GM19023 (cell line): ENCODE measurements at regions not wholly inside any gene's neighbourhood (a gene's known extent, or its start where the extent isn't known, plus 50 kb on each side); places are given as distances from the start of the nearest gene placed in this dataset.

ENCODE experiments used
- ATAC-seq: cut with Tn5 transposase; IDR thresholded peaks from one replicate; pipeline ENCODE4 v1.9.1; 2021; ENCODE audit warnings: mild to moderate bottlenecking, moderate library complexity; ENCODE audit not compliant: unreplicated experiment

GRCh38 chr15:95208071-95208470 lies 976.7 kb downstream of the MCTP2 start:
- ATAC-seq, result no peak

- no peak for ATAC-seq
Measured at GRCh38 chr15:95208988-95209387, 977.6 kb downstream of the MCTP2 start.

DNA sequence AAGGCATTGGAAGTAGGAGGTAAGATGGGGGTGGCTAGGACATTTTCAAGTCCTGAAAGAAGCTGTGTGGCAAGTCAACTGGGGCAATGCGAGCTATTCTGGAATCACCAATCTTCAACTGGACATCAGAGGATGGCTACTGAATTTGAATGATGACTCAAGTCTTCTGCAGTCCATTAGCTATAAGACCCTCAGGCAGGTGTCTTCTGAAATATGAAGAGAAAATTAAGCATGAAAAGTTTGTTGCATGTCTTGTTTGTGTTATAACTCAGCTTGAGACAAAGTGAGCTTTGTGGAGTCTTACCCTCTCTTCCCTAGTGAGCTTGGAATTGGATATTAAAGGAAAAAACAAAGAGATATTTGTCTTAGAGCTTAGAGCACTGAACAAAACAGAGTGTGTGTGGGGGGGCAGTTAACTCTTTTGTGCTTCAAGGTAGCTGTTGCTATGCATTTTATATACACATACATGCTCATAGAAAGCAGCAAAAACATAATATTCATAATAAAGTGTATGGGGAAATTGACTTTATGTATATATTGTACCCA lies 979.1 kb downstream of the MCTP2 start:
- no peak for ATAC-seq

DNA sequence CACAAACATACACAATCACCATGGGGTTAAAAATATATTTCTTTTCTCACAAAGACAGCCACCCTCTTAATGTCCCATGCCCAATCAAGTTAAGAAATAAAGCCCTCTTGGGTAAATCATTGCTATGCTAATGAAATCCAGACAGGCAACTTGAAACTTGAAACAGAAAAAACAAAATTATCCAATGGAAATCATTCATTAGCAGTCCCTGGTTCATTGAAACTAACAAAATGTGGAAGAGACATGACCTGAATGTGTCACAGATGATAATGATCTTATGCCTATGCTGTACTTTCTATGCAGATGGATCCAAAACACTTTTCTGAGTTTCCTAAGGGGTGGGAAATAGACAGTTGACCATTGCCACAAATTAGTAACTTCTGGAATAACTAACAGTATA lies 983.7 kb downstream of the MCTP2 start:
- no peak for ATAC-seq

- ATAC-seq, result no peak
Measured at GRCh38 chr15:95226835-95227234, 995.5 kb downstream of the MCTP2 start.

DNA sequence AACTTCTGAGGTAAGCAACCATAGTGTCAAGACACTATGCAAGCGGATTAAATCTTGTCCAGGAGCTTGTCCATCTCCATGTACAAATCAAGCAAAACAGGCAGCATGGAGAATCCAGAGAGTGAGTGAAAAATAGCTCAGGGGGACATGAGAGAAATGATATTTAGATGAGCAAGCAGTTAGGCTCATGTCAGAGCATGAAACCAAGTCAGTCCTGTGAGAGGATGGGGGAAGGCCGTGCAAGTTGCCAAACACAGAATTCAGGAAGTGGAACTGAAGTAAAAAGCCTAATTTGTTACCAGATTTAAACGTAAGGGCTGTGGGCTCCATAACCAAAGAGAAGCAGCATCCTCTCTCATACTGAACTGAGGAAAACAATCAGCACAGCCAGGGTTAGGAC lies 995.9 kb downstream of the MCTP2 start:
- no peak for ATAC-seq

DNA sequence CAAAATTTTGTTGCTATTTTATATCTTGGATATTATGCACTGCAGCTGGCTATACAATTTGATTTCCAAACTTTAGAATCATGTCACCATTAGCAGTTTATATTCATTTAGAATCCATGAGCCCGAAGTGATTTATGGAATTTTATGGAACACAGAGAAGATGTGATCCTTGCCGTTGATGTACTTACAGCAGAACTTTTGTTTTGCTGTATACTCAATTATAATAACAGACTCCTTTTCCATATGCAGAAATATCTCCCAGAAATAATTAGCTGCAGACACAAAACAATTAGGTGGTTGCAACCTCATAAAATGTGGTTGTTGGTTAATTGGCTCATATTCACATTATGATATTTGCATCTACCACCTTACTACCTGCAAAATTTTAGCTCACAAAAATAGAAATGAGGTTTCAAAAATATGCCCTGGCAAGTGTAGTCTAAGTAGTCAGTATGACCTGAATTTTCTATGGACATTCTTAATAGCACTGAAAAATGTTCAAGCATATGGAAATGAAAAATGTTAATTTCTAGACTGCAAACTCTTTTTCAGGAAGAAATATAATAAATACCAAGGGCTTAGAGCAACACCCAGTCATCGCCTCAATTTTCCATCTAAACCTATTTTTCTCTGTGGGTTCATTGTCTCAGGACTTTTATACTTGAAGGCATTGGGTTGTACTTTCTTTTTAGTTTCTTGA lies 997.6 kb downstream of the MCTP2 start:
- no peak for ATAC-seq

DNA sequence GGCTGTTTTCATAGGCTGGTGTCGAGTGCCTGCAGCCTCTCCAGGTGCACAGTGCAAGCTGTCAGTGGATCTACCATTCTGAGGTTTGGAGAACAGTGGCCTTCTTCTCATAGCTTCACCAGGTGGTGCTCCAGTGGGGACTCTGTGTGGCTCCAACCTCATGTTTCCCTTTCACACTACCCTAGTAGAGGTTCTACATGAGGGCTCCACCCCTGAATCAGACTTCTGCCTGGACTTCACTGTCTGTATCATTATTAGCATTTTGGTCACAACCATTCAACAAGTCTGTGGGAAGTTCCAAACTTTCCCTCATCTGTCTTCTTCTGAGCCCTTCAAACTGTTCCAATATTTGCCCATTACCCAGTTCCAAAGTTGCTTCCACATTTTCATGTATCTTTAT lies 1003.7 kb downstream of the MCTP2 start:
- no peak for ATAC-seq

DNA sequence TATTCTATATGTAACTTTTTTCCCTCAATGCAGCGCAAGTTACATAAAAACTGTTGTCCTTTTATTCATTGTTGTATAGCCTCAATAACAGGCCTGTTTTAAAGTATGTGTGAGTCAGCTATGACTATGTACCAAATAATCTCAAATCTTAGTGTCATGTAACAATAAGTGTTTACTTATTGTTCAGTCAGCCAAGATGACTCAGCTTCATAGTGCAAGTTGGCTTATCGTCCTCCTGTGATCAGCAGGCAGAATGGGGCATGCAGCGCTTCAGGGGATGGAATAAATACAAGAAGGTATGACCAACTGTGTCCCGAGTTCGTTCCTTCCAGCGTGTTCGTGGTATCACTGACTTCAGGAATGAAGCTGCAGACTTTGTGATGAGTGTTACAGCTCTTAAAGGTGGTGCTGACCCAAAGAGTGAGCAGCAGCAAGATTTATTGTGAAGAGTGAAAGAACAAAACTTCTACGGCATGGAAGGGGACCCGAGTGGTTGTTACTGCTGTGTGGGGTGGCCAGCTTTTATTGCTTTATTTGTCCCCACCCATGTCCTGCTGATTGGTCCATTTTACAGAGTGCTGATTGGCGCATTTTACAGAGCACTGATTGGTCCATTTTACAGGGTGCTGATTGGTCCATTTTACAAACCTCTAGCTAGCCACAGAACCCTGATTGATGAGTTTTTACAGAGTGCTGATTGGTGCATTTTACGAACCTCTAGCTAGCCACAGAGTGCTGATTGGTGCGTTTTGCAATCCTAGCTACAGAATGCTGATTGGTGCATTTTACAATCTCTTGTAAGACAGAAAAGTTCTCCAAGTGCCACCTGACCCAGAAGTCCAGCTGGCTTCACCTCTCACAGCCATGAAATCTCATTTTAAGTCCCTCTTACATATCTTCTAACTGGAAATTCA lies 1016.0 kb downstream of the MCTP2 start:
- ATAC-seq, result no peak

GRCh38 chr15:95249524-95249923 lies 1018.2 kb downstream of the MCTP2 start:
- no peak for ATAC-seq

DNA sequence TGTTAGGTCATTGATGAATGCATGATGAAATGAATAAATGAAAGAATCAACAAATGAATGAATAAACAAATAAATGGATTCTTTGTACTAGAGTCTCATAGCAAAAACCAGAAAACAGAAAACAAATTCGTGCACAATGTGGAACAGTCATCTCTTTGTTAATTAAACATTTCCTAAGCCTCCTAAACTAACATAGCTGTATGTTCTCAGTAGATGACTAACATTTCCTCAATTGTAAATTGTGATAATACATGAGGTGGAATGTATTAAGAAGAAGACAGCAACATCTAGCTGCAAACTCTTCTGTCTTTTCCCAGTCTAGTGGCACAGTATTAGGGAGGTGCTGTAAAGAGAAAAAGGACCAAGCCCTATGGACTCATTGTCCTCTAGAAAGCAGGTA lies 1021.0 kb downstream of the MCTP2 start:
- no peak for ATAC-seq

DNA sequence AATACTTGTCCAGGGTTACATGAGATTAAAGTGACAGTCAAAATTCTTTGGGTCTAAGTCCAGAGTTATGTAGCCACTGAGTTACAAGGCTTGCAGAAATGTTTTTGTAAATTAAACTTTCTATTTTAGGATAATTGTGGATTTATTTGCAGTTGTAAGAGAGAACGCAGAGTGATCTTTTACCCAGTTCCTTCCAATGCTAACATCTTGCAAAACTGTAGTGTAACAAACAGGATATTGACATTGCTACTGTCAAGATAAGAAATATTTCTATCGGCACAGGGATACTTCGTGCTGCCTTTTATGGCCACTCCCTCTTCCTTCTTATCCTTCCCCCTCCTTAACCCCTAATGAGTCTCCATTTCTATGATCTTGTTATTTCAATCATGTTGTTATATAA lies 1022.9 kb downstream of the MCTP2 start:
- no peak for ATAC-seq

GRCh38 chr15:95259513-95259912 lies 1028.2 kb downstream of the MCTP2 start:
- ATAC-seq, result no peak

GRCh38 chr15:95259965-95260364 lies 1028.6 kb downstream of the MCTP2 start:
- no peak for ATAC-seq

- no peak for ATAC-seq
Measured at GRCh38 chr15:95260856-95261255, 1029.5 kb downstream of the MCTP2 start.

DNA sequence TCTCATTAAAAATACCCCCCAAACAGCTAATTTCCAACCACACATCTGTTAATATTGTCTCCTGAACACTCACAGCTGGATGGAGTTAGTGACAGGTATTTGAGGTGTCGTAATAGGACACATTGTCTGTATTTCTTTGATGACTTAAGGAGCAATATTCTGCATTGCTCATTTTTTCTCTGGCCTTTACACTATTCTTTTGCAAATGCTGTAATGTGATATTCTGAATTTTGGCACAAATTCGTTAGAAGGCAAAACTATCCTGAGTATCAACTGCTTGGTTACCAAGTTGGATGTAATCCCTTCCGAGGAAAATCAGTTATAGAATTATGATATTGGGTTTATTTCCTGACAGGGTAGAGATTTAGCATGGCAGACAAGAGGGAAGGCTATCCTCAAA lies 1030.2 kb downstream of the MCTP2 start:
- ATAC-seq, result no peak

GRCh38 chr15:95261968-95262367 lies 1030.6 kb downstream of the MCTP2 start:
- ATAC-seq, result no peak

- no peak for ATAC-seq
Measured at GRCh38 chr15:95262866-95263564, 1031.7 kb downstream of the MCTP2 start.

DNA sequence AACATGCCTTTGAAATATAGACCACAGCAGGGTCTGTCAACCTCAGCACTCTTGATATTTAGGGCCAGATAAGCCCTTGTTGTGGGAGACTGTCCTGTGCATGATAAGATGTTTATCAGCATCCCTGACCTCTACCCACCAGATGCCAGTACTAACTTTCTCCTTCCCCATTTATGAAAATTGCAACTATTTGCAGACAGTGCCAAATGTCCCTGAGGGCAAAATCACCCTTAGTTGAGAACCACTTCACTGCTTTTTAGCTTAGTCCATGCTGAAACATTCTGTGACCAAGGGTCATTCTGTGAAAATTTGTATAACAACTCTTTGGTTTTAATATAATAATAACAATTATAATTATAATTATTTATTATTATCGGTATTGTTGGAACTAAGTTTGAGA lies 1032.4 kb downstream of the MCTP2 start:
- ATAC-seq, result no peak

GRCh38 chr15:95265419-95265997 lies 1034.1 kb downstream of the MCTP2 start:
- ATAC-seq, result no peak

GRCh38 chr15:95266451-95267061 lies 1035.2 kb downstream of the MCTP2 start:
- ATAC-seq, result no peak
